ENCODE measurements at regions not wholly inside any gene's neighbourhood (a gene's known extent, or its start where the extent isn't known, plus 50 kb on each side); places are given as distances from the start of the nearest gene placed in this dataset.
"Not testable (repeated sequence)": the region's sequence is repeated elsewhere in the genome, so short reads cannot be mapped to it uniquely, and the experiment has no call there.

GRCh38 chr2:145404690-145405089 lies 884.8 kb upstream of the ZEB2 start:
- no peak for DNase-seq (ENCODE audit: low read depth in 2 of 3, low spot score in 2 of 3)

GRCh38 chr2:145402706-145403277 lies 882.9 kb upstream of the ZEB2 start:
- DNase-seq (ENCODE audit: low read depth in 2 of 3, low spot score in 2 of 3) = no peak

- DNase-seq (ENCODE audit: low read depth in 2 of 3, low spot score in 2 of 3) = no peak
Measured at GRCh38 chr2:145399131-145399530, 879.2 kb upstream of the ZEB2 start.

GRCh38 chr2:145394181-145394580 lies 874.3 kb upstream of the ZEB2 start:
- DNase-seq (ENCODE audit: low read depth in 2 of 3, low spot score in 2 of 3) = no peak

GRCh38 chr2:145386973-145387372 lies 867.1 kb upstream of the ZEB2 start:
- DNase-seq (ENCODE audit: low read depth in 2 of 3, low spot score in 2 of 3) = no peak

GRCh38 chr2:145383961-145384360 lies 864.0 kb upstream of the ZEB2 start:
- DNase-seq (ENCODE audit: low read depth in 2 of 3, low spot score in 2 of 3) = no peak

- DNase-seq (ENCODE audit: low read depth in 2 of 3, low spot score in 2 of 3) = no peak
Measured at GRCh38 chr2:145380436-145381017, 860.6 kb upstream of the ZEB2 start.

- no peak for DNase-seq (ENCODE audit: low read depth in 2 of 3, low spot score in 2 of 3)
Measured at GRCh38 chr2:145379934-145380333, 860.0 kb upstream of the ZEB2 start.

- DNase-seq (ENCODE audit: low read depth in 2 of 3, low spot score in 2 of 3) = no peak
Measured at GRCh38 chr2:145374165-145374564, 854.2 kb upstream of the ZEB2 start.

GRCh38 chr2:145367334-145367733 lies 847.4 kb upstream of the ZEB2 start:
- DNase-seq (ENCODE audit: low read depth in 2 of 3, low spot score in 2 of 3) = not testable (repeated sequence)

- no peak for DNase-seq (ENCODE audit: low read depth in 2 of 3, low spot score in 2 of 3)
Measured at GRCh38 chr2:145366341-145366740, 846.4 kb upstream of the ZEB2 start.

- no peak for DNase-seq (ENCODE audit: low read depth in 2 of 3, low spot score in 2 of 3)
Measured at GRCh38 chr2:145360129-145360790, 840.3 kb upstream of the ZEB2 start.

- DNase-seq (ENCODE audit: low read depth in 2 of 3, low spot score in 2 of 3) = no peak
Measured at GRCh38 chr2:145359561-145359960, 839.6 kb upstream of the ZEB2 start.

- DNase-seq (ENCODE audit: low read depth in 2 of 3, low spot score in 2 of 3) = no peak
Measured at GRCh38 chr2:145356056-145356455, 836.1 kb upstream of the ZEB2 start.

GRCh38 chr2:145352484-145352883 lies 832.6 kb upstream of the ZEB2 start:
- no peak for DNase-seq (ENCODE audit: low read depth in 2 of 3, low spot score in 2 of 3)

- no peak for DNase-seq (ENCODE audit: low read depth in 2 of 3, low spot score in 2 of 3)
Measured at GRCh38 chr2:145351864-145352425, 832.0 kb upstream of the ZEB2 start.

GRCh38 chr2:145350011-145350410 lies 830.1 kb upstream of the ZEB2 start:
- DNase-seq (ENCODE audit: low read depth in 2 of 3, low spot score in 2 of 3) = no peak

- DNase-seq (ENCODE audit: low read depth in 2 of 3, low spot score in 2 of 3) = no peak
Measured at GRCh38 chr2:145344076-145344724, 824.3 kb upstream of the ZEB2 start.

GRCh38 chr2:145343287-145343686 lies 823.4 kb upstream of the ZEB2 start:
- no peak for DNase-seq (ENCODE audit: low read depth in 2 of 3, low spot score in 2 of 3)

- no peak for DNase-seq (ENCODE audit: low read depth in 2 of 3, low spot score in 2 of 3)
Measured at GRCh38 chr2:145341536-145341935, 821.6 kb upstream of the ZEB2 start.

GRCh38 chr2:145339646-145340045 lies 819.7 kb upstream of the ZEB2 start:
- DNase-seq (ENCODE audit: low read depth in 2 of 3, low spot score in 2 of 3) = no peak

Measured in activated CD8-positive, alpha-beta memory T cell treated with anti-CD3 and anti-CD28 coated beads for 48 hours (primary cell).